Breast epithelium (tissue), 4 donors: ENCODE measurements at regions not wholly inside any gene's neighbourhood (a gene's known extent, or its start where the extent isn't known, plus 50 kb on each side); places are given as distances from the start of the nearest gene placed in this dataset.
A peak's percentile ranks its signal among the peaks of the same experiment; 100 is the strongest.

Source experiments
- DNase-seq, 2 donors: peaks; one replicate each; pipeline ENCODE4 v3.0.0-alpha.2; 2019; ENCODE audit warnings: low spot score in 2 of 2
- H3K27ac ChIP-seq, 2 donors: fragments of 200-600 bp; sonication (generic) in 1 of 2; one replicate each; pipeline ENCODE4 v1.5.1; 2016 to 2019; ENCODE audit warnings: mild to moderate bottlenecking in 1 of 2
- H3K27me3 ChIP-seq, 2 donors: fragments of 200-600 bp; sonication (generic) in 1 of 2; one replicate each; pipeline versions ENCODE4 v1.5.1 to v1.6.0; 2017 to 2019; ENCODE audit warnings: control low read depth in 1 of 2, mild to moderate bottlenecking in 1 of 2
- H3K36me3 ChIP-seq: fragments of 200-600 bp; one replicate; pipeline ENCODE4 v1.5.1; 2019
- H3K4me1 ChIP-seq, 2 donors: fragments of 200-600 bp; sonication (generic); one replicate each; pipeline ENCODE4 v1.5.1; 2016 to 2019; ENCODE audit warnings: control low read depth in 1 of 2
- H3K4me3 ChIP-seq, 3 donors: fragments of 200-600 bp; sonication (generic); 1 replicate in 2 of 3; 2 replicates in 1 of 3; pipeline ENCODE4 v1.5.1; 2016 to 2019; ENCODE audit warnings: mild to moderate bottlenecking in 3 of 3, moderate library complexity in 2 of 3
- H3K9me3 ChIP-seq, 2 donors: fragments of 200-600 bp; sonication (generic) in 1 of 2; one replicate each; pipeline ENCODE4 v1.5.1; 2016 to 2019; ENCODE audit warnings: control low read depth in 1 of 2
- POLR2A ChIP-seq: fragments of 450-650 bp; IDR thresholded peaks from one replicate; pipeline ENCODE4 v1.6.1; 2016; ENCODE audit warnings: antibody characterized with exemption, mild to moderate bottlenecking, moderate library complexity
- POLR2AphosphoS5 ChIP-seq, 3 donors: sonication (generic); formaldehyde crosslinking; IDR thresholded peaks; one replicate each; pipeline ENCODE4 v1.6.1; 2017; ENCODE audit warnings: antibody characterized with exemption in 3 of 3
- intact Hi-C: fragments of 100-400 bp; cut with DNase I; formaldehyde crosslinking; loops from one replicate; pipeline ENCODE4 v1.15.1; 2023; ENCODE audit warnings: low total_unique reads
- TF ChIP-seq, protein P1 (sequence below), 3 donors: fragments of 450-650 bp; IDR thresholded peaks; one replicate each; pipeline ENCODE4 v1.5.1; 2016 to 2017; ENCODE audit warnings: antibody characterized with exemption in 3 of 3, mild to moderate bottlenecking in 3 of 3, moderate library complexity in 3 of 3

DNA sequence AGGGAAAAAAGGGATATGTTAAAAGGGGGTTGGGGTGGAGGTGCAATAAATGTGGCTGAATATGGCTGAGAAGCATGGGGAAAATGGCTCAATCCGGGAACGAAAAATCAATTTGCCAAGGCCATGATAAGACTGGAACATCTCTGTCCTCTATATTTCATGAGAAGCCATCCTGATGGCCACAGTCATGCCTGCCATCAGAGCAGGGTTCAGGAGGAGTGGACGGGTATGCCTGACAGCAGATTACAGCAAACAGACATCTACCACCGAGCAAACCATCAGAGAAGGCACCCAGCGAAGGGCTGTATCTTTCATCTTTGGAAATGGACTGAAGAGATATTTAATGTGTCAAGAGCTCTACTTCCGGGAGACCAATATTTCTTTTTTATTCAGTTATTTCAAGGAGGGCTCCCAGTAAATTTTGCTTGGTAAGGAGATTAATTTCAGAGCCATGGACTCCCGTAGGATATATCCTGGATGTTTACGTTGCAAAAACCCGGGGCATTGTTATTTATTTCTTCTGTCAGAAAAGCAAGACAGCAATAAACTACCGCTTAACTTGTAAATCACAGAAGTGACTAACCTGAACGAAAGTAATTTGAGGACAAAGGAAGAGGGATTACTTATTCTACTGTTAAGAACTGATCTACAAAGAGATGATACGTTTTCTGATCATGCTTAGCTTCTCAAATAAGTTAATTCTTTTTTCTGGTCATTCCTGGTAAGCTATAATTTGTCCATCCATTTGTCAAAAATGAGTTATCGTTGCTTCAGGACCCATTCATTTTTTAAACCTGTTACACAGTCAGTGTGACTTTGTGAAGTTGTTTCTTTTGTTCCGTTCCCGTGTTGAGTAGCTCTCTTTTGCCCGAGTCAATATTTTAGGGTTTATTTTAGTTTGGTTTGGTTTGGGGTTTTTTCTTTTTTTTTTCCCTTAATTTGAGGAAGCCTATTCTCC, 80.6 kb upstream of the CHD2 start:
- no peaks in the 10 kb centered on the region for H3K9me3 ChIP-seq
- intact Hi-C loops: no loop called here

DNA sequence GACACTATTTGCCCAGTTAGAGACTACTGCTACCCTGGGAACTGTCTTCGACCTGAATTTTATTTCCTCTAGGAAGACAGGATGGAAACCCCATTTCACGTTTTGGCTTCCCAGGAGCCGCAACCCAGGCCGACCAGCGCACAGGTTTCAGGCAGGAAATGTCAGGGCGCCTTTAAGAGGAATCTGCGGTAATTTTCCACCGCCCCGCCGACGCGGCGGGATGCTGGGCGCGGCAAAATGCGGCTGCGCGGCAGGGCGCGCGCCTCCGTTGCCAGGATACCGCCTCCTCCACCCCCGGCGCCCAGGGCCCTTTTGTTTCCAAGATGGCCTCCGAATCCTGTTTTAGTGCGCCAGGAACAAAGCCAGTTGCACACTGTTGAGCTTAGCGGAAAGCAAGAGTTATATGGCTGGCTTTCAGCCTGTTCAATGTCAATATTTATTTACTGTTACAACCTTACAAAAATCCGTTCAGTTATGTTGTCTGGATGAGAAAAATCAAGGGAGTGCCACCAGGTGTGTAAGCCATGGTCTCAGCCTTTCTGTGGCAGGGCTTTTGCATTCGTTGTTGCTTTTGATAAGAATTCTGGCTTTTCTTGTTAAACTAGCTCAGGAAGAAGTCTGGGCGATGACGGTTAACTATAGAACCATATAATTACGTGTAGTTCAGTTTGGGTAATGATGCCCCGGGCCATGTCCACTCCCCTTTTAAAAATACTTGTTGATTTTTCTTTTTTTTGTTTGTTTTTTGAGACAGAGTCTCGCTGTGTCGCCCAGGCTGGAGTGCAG, 79.7 kb upstream of the CHD2 start:
- intact Hi-C loops: no loop called here
- TF ChIP-seq, protein P1, sequence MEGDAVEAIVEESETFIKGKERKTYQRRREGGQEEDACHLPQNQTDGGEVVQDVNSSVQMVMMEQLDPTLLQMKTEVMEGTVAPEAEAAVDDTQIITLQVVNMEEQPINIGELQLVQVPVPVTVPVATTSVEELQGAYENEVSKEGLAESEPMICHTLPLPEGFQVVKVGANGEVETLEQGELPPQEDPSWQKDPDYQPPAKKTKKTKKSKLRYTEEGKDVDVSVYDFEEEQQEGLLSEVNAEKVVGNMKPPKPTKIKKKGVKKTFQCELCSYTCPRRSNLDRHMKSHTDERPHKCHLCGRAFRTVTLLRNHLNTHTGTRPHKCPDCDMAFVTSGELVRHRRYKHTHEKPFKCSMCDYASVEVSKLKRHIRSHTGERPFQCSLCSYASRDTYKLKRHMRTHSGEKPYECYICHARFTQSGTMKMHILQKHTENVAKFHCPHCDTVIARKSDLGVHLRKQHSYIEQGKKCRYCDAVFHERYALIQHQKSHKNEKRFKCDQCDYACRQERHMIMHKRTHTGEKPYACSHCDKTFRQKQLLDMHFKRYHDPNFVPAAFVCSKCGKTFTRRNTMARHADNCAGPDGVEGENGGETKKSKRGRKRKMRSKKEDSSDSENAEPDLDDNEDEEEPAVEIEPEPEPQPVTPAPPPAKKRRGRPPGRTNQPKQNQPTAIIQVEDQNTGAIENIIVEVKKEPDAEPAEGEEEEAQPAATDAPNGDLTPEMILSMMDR (IDR thresholded peaks at IDR 0.05): no peak
- peak; percentile 42 for TF ChIP-seq POLR2A
- TF ChIP-seq POLR2AphosphoS5 (IDR thresholded peaks at IDR 0.05): peak; percentile 54 to 81 (median 77)
- Histone ChIP-seq H3K4me3 (peak overlapping the region; percentile 36 to 43 (median 42)), H3K27me3 (no peaks in the 10 kb centered on the region), H3K27ac (peak overlapping the region; percentile 90 to 93), H3K36me3 (no peaks in the 10 kb centered on the region), H3K4me1 (peaks cover 0 to 7% of the 10 kb centered on the region in 2 donors), H3K9me3 (no peaks in the 10 kb centered on the region)
- DNase-seq: peak; percentile 89 to 95

More for the DNA sequence above, 80.6 kb upstream of the CHD2 start:
- H3K27ac ChIP-seq: peak overlapping the region; percentile 90 to 93
- TF ChIP-seq, protein P1 (IDR thresholded peaks at IDR 0.05): no peak
- no peak for TF ChIP-seq POLR2A
- no peaks in the 10 kb centered on the region for H3K27me3 ChIP-seq
- peak overlapping the region; percentile 36 to 43 (median 42) for H3K4me3 ChIP-seq
- H3K36me3 ChIP-seq: no peaks in the 10 kb centered on the region
- no peak for DNase-seq
- H3K4me1 ChIP-seq: peaks cover 0 to 7% of the 10 kb centered on the region in 2 donors

DNA sequence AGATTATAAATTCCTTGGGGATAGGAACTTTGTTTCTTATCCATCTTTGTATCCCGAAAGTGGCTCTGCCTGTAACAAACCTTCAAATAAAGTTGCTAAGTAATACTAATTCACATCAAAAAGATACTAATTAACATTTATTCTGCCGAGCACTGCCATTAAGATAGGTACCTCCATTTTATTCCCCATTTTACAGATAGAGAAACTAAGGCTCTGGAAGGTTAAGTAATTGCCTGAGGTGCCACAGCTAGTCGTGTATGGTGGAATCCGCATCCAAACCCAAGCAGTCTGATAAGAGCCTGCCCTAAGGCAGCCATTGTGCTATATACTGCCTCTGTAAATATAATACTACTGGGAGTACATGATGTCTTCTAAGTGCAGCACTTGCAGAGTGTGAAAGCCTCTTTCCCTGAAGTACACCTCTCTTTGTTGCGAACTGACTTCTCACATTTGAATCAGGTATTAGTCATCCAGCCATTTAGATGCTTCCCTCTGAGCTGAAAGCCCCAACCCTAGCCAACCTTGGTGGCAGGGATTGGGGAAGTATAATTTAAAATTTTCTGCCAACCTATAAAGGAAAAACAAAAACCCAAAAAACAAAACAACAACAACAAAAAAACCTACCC, 78.5 kb upstream of the CHD2 start:
- H3K27ac ChIP-seq: peak overlapping the region; percentile 54 to 93
- intact Hi-C loops: no loop called here
- H3K27me3 ChIP-seq: no peaks in the 10 kb centered on the region
- peaks cover 0 to 7% of the 10 kb centered on the region in 2 donors for H3K4me1 ChIP-seq
- TF ChIP-seq, protein P1 (IDR thresholded peaks at IDR 0.05): no peak
- no peak for TF ChIP-seq POLR2A
- no peak for TF ChIP-seq POLR2AphosphoS5 (IDR thresholded peaks at IDR 0.05)
- no peaks in the 10 kb centered on the region for H3K9me3 ChIP-seq
- no peaks in the 10 kb centered on the region for H3K36me3 ChIP-seq
- DNase-seq: no peak
- H3K4me3 ChIP-seq: no peak overlapping the region

DNA sequence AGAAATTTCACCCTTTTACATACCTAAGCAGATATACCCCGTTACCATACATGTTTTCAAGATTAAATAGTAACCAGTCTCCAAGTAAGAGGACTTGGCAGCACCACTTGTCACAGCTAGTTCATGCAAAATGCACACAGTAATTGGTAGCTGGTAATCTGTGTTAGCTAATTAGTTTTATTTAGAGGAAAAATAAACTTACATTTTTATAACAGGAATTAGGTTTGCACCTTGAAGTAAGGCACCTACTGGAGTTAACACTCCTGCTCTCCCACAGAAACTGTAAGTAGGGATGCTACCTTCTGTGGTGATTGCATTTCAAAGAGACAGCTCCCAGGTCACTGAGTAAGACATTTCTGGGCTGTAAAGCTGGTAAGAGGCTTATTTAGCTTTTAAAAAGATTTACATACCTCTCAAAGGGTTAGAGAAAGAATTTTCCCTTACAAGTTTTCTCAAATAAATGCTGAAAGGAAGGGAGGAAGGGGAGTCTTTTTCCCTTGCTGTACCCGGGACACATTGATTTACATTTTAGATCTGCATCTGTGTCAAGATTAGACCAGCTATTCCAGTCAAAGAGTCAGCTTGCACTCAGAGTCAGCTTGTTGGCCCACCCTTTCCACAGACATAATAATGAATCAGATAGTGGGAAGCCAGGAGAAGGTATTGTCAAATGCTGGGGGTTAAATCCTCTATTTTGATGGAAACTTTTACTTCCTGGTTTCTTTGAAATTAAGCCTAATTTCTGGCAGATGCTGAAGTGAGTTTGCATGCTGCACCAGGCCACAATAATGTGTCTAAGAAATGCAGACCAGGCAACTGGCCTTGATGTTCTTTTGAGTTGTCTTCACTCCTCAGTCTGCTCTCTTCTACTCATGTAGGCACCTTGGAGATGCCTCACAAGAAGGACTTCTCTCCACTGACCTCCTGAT, 77.6 kb upstream of the CHD2 start:
- TF ChIP-seq, protein P1 (IDR thresholded peaks at IDR 0.05): no peak
- TF ChIP-seq POLR2AphosphoS5 (IDR thresholded peaks at IDR 0.05): no peak
- no peak for TF ChIP-seq POLR2A
- H3K9me3 ChIP-seq: no peaks in the 10 kb centered on the region
- no peak overlapping the region for H3K4me3 ChIP-seq
- DNase-seq: no peak
- no peaks in the 10 kb centered on the region for H3K27me3 ChIP-seq
- intact Hi-C loops: no loop called here
- peak overlapping the region in 1 of 2 donors; percentile 93 for H3K27ac ChIP-seq
- peaks cover 0 to 7% of the 10 kb centered on the region in 2 donors for H3K4me1 ChIP-seq
- H3K36me3 ChIP-seq: no peaks in the 10 kb centered on the region
